ENCODE measurements at regions not wholly inside any gene's neighbourhood (a gene's known extent, or its start where the extent isn't known, plus 50 kb on each side); places are given as distances from the start of the nearest gene placed in this dataset.

- H3K27me3 ChIP-seq, result no peaks in the 10 kb centered on the region
- no peaks in the 10 kb centered on the region for H3K9me3 ChIP-seq
- TF ChIP-seq CTCF (IDR thresholded peaks at IDR 0.05) (no peak), POLR2A (IDR thresholded peaks at IDR 0.05) (no peak)
- no peak overlapping the region for H3K27ac ChIP-seq
- WGBS, 2 donors, result 72 to 75% methylated on average over 5 of the region's 5 CpGs
- no peaks in the 10 kb centered on the region for H3K4me1 ChIP-seq
- H3K36me3 ChIP-seq (ENCODE audit: low read depth, missing control alignments), result no peaks in the 10 kb centered on the region
- H3K4me3 ChIP-seq, result no peak overlapping the region
- intact Hi-C loops (cut with DNase I; ENCODE audit: low total_unique reads), result no loop called here
- no peak for DNase-seq
These were observed 640.8 kb upstream of the TBL1XR1 start for GRCh38 chr3:177837951-177838655.

- TF ChIP-seq CTCF (IDR thresholded peaks at IDR 0.05) (no peak), POLR2A (IDR thresholded peaks at IDR 0.05) (no peak)
- 85 to 91% methylated on average over 7 of the region's 7 CpGs for WGBS, 2 donors
- H3K27ac ChIP-seq, result no peak overlapping the region
- no peak for DNase-seq
- no peak overlapping the region for H3K4me3 ChIP-seq
- no peaks in the 10 kb centered on the region for H3K27me3 ChIP-seq
- intact Hi-C loops (cut with DNase I; ENCODE audit: low total_unique reads), result no loop called here
- no peaks in the 10 kb centered on the region for H3K4me1 ChIP-seq
- H3K36me3 ChIP-seq (ENCODE audit: low read depth, missing control alignments), result no peaks in the 10 kb centered on the region
- no peaks in the 10 kb centered on the region for H3K9me3 ChIP-seq
These were observed 641.6 kb upstream of the TBL1XR1 start for GRCh38 chr3:177838766-177839350.

- 95 to 100% methylated on average over 1 of the region's 1 CpG for WGBS, 2 donors
- Histone ChIP-seq H3K27me3 (no peaks in the 10 kb centered on the region), H3K9me3 (no peaks in the 10 kb centered on the region), H3K4me1 (no peaks in the 10 kb centered on the region), H3K36me3 (ENCODE audit: low read depth, missing control alignments) (no peaks in the 10 kb centered on the region), H3K27ac (no peak overlapping the region), H3K4me3 (no peak overlapping the region)
- DNase-seq, result no peak
- intact Hi-C loops (cut with DNase I; ENCODE audit: low total_unique reads), result no loop called here
- TF ChIP-seq POLR2A (IDR thresholded peaks at IDR 0.05) (no peak), CTCF (IDR thresholded peaks at IDR 0.05) (no peak)
These were observed 645.0 kb upstream of the TBL1XR1 start for GRCh38 chr3:177842302-177842701.

- 95 to 96% methylated on average over 8 of the region's 8 CpGs for WGBS, 2 donors
- Histone ChIP-seq H3K36me3 (ENCODE audit: low read depth, missing control alignments) (no peaks in the 10 kb centered on the region), H3K27ac (no peak overlapping the region), H3K9me3 (no peaks in the 10 kb centered on the region), H3K4me1 (no peaks in the 10 kb centered on the region), H3K27me3 (no peaks in the 10 kb centered on the region), H3K4me3 (no peak overlapping the region)
- TF ChIP-seq CTCF (IDR thresholded peaks at IDR 0.05) (no peak), POLR2A (IDR thresholded peaks at IDR 0.05) (no peak)
- DNase-seq, result no peak
- intact Hi-C loops (cut with DNase I; ENCODE audit: low total_unique reads), result no loop called here
These were observed 645.8 kb upstream of the TBL1XR1 start for GRCh38 chr3:177842743-177843734.

All from testis (tissue), 2 donors.